SK-N-SH treated with all-trans-retinoic acid at 6 μM for 48 hours (cell line): ENCODE measurements at regions not wholly inside any gene's neighbourhood (a gene's known extent, or its start where the extent isn't known, plus 50 kb on each side); places are given as distances from the start of the nearest gene placed in this dataset.

ENCODE experiments used
- ATAC-seq: fragments of 200-7000 bp; cut with Tn5 transposase; 3 replicates; pipeline ENCODE4 v1.9.1; 2020; ENCODE audit warnings: mild to moderate bottlenecking, moderate library complexity
- BACH2 ChIP-seq: fragments of 250-450 bp; sonication (Bioruptor Pico); IDR thresholded peaks from 2 replicates; pipeline ENCODE4 v1.9.0; 2021; ENCODE audit warnings: mild to moderate bottlenecking, borderline replicate concordance
- CREB5 ChIP-seq: fragments of 250-450 bp; sonication (Bioruptor Pico); IDR thresholded peaks from 2 replicates; pipeline ENCODE4 v1.5.1; 2020; ENCODE audit warnings: low read depth, mild to moderate bottlenecking, moderate library complexity
- CSDC2 ChIP-seq: fragments of 250-450 bp; sonication (Bioruptor Pico); IDR thresholded peaks from 2 replicates; pipeline ENCODE4 v1.5.0; 2020; ENCODE audit warnings: mild to moderate bottlenecking, moderate library complexity
- CSRNP3 ChIP-seq: fragments of 250-450 bp; sonication (Bioruptor Pico); IDR thresholded peaks from 2 replicates; pipeline ENCODE4 v1.5.1; 2021; ENCODE audit warnings: mild to moderate bottlenecking, moderate library complexity
- ESRRG ChIP-seq: fragments of 250-450 bp; sonication (Bioruptor Pico); IDR thresholded peaks from 2 replicates; pipeline ENCODE4 v1.6.1; 2021; ENCODE audit warnings: mild to moderate bottlenecking
- GLIS3 ChIP-seq: fragments of 250-450 bp; sonication (Bioruptor Pico); IDR thresholded peaks from 2 replicates; pipeline ENCODE4 v1.5.0; 2020; ENCODE audit warnings: mild to moderate bottlenecking, moderate library complexity
- ISL1 ChIP-seq: fragments of 250-450 bp; sonication (Bioruptor Pico); IDR thresholded peaks from 2 replicates; pipeline ENCODE4 v2.1.2; 2022; ENCODE audit warnings: mild to moderate bottlenecking, moderate library complexity
- OSR1 ChIP-seq: fragments of 250-450 bp; sonication (Bioruptor Pico); IDR thresholded peaks from 2 replicates; pipeline ENCODE4 v1.8.0; 2022; ENCODE audit warnings: moderate library complexity, mild to moderate bottlenecking, inconsistent platforms
- POU6F1 ChIP-seq: fragments of 250-450 bp; sonication (Bioruptor Pico); IDR thresholded peaks from 2 replicates; pipeline ENCODE4 v1.8.0; 2021; ENCODE audit warnings: low read depth, mild to moderate bottlenecking, moderate library complexity, borderline replicate concordance
- PPARA ChIP-seq: fragments of 250-450 bp; sonication (Bioruptor Pico); IDR thresholded peaks from 2 replicates; pipeline ENCODE4 v1.5.0; 2020; ENCODE audit warnings: mild to moderate bottlenecking, borderline replicate concordance
- RARB ChIP-seq: fragments of 250-450 bp; sonication (Bioruptor Pico); IDR thresholded peaks from 2 replicates; pipeline ENCODE4 v1.8.0; 2021; ENCODE audit warnings: mild to moderate bottlenecking, moderate library complexity
- SNAI2 ChIP-seq: fragments of 250-450 bp; sonication (Bioruptor Pico); IDR thresholded peaks from 2 replicates; pipeline ENCODE4 v1.5.0; 2020; ENCODE audit warnings: mild to moderate bottlenecking, moderate library complexity
- TOX ChIP-seq: fragments of 250-450 bp; sonication (Bioruptor Pico); IDR thresholded peaks from 2 replicates; pipeline ENCODE4 v1.8.0; 2021; ENCODE audit warnings: mild to moderate bottlenecking, moderate library complexity, borderline replicate concordance
- TSHZ2 ChIP-seq: fragments of 250-450 bp; sonication (Bioruptor Pico); IDR thresholded peaks from 2 replicates; pipeline ENCODE4 v1.5.0; 2020; ENCODE audit warnings: mild to moderate bottlenecking, moderate library complexity
- ZC3H10 ChIP-seq: fragments of 250-450 bp; sonication (Bioruptor Pico); IDR thresholded peaks from 2 replicates; pipeline ENCODE4 v1.5.1; 2021; ENCODE audit warnings: mild to moderate bottlenecking, moderate library complexity
- ZFP3 ChIP-seq: fragments of 250-450 bp; sonication (Bioruptor Pico); IDR thresholded peaks from 2 replicates; pipeline ENCODE4 v1.5.0; 2020; ENCODE audit warnings: mild to moderate bottlenecking, moderate library complexity
- ZFP30 ChIP-seq: fragments of 450-650 bp; formaldehyde crosslinking; IDR thresholded peaks from 2 replicates; pipeline ENCODE4 v1.5.0; 2022; ENCODE audit warnings: mild to moderate bottlenecking, moderate library complexity
- ZNF565 ChIP-seq: fragments of 450-650 bp; formaldehyde crosslinking; conservative IDR thresholded peaks from 2 replicates; pipeline ENCODE4 v1.5.0; 2020; ENCODE audit warnings: low read depth, mild to moderate bottlenecking, moderate library complexity
- ZNF70 ChIP-seq: fragments of 450-650 bp; formaldehyde crosslinking; IDR thresholded peaks from 2 replicates; pipeline ENCODE4 v1.5.0; 2020; ENCODE audit warnings: mild to moderate bottlenecking, moderate library complexity
- ZNF8 ChIP-seq: fragments of 450-650 bp; formaldehyde crosslinking; IDR thresholded peaks from 2 replicates; pipeline ENCODE4 v1.5.0; 2020; ENCODE audit warnings: mild to moderate bottlenecking, moderate library complexity
- TF ChIP-seq, protein P1 (sequence below): fragments of 250-450 bp; sonication (Bioruptor Pico); IDR thresholded peaks from 2 replicates; pipeline ENCODE4 v1.8.0; 2020; ENCODE audit warnings: mild to moderate bottlenecking, moderate library complexity, borderline replicate concordance

DNA sequence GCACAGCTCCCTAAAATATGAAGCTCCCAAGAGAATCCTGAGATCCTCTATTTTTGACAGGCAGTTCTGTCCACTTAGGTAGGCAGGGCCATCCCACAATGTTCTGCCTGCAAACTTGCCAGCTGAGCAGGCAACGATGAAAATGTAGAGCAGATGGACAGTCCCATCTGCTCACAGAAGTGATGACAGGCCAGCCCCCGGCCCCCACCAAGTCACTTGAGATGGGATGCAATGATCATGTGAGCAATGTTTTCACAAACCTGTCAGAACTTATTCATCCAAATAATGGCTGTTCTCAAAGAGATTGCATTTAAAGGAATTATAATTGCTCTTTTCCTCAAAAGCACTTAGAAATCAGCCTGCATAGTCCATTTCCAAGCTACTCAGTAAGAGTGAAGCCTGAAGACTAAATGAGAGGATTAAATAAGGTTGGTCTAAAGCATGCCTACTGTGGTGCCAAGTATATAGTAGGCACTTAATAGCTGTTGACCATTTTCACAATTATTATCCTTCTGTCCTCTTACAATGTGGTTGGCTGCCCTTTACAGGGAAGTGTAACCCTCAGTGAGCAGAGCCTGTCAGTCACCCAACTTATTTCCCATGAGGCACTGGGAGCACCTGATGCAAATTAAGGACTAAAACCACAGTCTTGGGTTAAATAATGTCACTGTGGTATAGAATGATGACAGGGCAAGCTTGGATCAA, 301.2 kb downstream of the FGFR2 start:
- no peak for ATAC-seq
- TF ChIP-seq PPARA (CRISPR knock-in tag): no peak
- no peak for TF ChIP-seq ESRRG (CRISPR knock-in tag)
- no peak for TF ChIP-seq ZNF565 (CRISPR knock-in tag)
- no peak for TF ChIP-seq CSRNP3 (CRISPR knock-in tag)
- TF ChIP-seq TSHZ2 (CRISPR knock-in tag): no peak
- no peak for TF ChIP-seq ZFP3
- TF ChIP-seq, protein P1, sequence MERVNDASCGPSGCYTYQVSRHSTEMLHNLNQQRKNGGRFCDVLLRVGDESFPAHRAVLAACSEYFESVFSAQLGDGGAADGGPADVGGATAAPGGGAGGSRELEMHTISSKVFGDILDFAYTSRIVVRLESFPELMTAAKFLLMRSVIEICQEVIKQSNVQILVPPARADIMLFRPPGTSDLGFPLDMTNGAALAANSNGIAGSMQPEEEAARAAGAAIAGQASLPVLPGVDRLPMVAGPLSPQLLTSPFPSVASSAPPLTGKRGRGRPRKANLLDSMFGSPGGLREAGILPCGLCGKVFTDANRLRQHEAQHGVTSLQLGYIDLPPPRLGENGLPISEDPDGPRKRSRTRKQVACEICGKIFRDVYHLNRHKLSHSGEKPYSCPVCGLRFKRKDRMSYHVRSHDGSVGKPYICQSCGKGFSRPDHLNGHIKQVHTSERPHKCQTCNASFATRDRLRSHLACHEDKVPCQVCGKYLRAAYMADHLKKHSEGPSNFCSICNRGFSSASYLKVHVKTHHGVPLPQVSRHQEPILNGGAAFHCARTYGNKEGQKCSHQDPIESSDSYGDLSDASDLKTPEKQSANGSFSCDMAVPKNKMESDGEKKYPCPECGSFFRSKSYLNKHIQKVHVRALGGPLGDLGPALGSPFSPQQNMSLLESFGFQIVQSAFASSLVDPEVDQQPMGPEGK: no peak
- TF ChIP-seq CSDC2 (CRISPR knock-in tag): no peak
- no peak for TF ChIP-seq ISL1 (CRISPR knock-in tag)
- TF ChIP-seq ZC3H10 (CRISPR knock-in tag): no peak
- TF ChIP-seq ZNF70 (CRISPR knock-in tag): no peak
- no peak for TF ChIP-seq RARB (CRISPR knock-in tag)
- TF ChIP-seq BACH2: no peak
- TF ChIP-seq CREB5 (CRISPR knock-in tag): no peak
- TF ChIP-seq, all 23 proteins: peak for 0

DNA sequence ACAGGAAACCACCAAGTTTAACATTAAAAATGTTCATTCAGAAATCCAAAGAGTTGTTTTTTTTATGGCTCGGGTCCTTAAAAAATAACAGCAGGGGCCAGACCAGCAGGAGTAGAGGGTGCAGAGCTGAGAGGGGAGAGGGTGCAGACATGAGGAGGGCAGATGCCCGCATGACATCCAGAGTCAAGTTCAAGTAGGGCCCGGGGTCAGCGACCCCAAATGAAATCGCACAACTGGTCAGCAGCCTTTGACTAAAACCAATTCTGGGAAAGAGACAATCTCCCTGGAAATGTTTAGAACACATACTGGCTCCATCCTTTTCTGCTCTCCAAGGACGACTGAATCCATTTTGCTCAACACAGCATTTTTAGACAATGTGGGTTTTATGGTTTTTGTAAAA, 297.5 kb downstream of the FGFR2 start:
- ATAC-seq: no peak
- TF ChIP-seq BACH2: no peak
- TF ChIP-seq OSR1 (CRISPR knock-in tag): no peak
- no peak for TF ChIP-seq ZC3H10 (CRISPR knock-in tag)
- TF ChIP-seq, protein P1: no peak
- TF ChIP-seq ZFP3: no peak
- no peak for TF ChIP-seq SNAI2 (CRISPR knock-in tag)
- TF ChIP-seq GLIS3 (CRISPR knock-in tag): no peak
- no peak for TF ChIP-seq ZFP30 (CRISPR knock-in tag)
- TF ChIP-seq ZNF8 (CRISPR knock-in tag): no peak
- no peak for TF ChIP-seq ISL1 (CRISPR knock-in tag)
- no peak for TF ChIP-seq CREB5 (CRISPR knock-in tag)
- TF ChIP-seq CSDC2 (CRISPR knock-in tag): no peak
- no peak for TF ChIP-seq TOX (CRISPR knock-in tag)
- no peak for TF ChIP-seq PPARA (CRISPR knock-in tag)
- TF ChIP-seq POU6F1: no peak
- TF ChIP-seq RARB (CRISPR knock-in tag): no peak
- TF ChIP-seq ZNF565 (CRISPR knock-in tag): no peak
- TF ChIP-seq ESRRG (CRISPR knock-in tag): no peak
- TF ChIP-seq CSRNP3 (CRISPR knock-in tag): no peak
